RWPE1 (cell line): ENCODE measurements at regions not wholly inside any gene's neighbourhood (a gene's known extent, or its start where the extent isn't known, plus 50 kb on each side); places are given as distances from the start of the nearest gene placed in this dataset.

Experiments
- CTCF ChIA-PET: fragments of 350-600 bp; sonication (Branson Sonifier 250); formaldehyde crosslinking; extraction: SDS; loops from one replicate; lab custom pipeline; 2021; lab: Yijun Ruan, JAX
- POLR2A ChIA-PET: fragments of 400-600 bp; formaldehyde crosslinking; extraction: SDS; loops from one replicate; lab custom pipeline; 2020; ENCODE audit warnings: antibody characterized with exemption; ENCODE audit not compliant: low non-redundant PET; lab: Yijun Ruan, JAX
- DNase-seq: peaks from one replicate; pipeline ENCODE4 v3.0.0; 2012; ENCODE audit warnings: low spot score
- H3K27ac ChIP-seq: fragments of 450-650 bp; 2 replicates; pipeline ENCODE4 v1.5.1; 2017
- CTCF ChIP-seq: fragments of 450-650 bp; conservative IDR thresholded peaks from 2 replicates; pipeline ENCODE4 v1.5.1; 2017; ENCODE audit warnings: low read depth, mild to moderate bottlenecking

GRCh38 chr1:203968761-203969160 is 104.2 kb upstream of the SOX13 start:
- DNase-seq: no peak
- no peak for TF ChIP-seq CTCF
- POLR2A ChIA-PET: no interaction called here
- CTCF ChIA-PET: no interaction called here
- H3K27ac ChIP-seq: no peak overlapping the region

GRCh38 chr1:203969846-203970245 is 103.1 kb upstream of the SOX13 start:
- POLR2A ChIA-PET: no interaction called here
- H3K27ac ChIP-seq: no peak overlapping the region
- CTCF ChIA-PET: no interaction called here
- DNase-seq: no peak
- TF ChIP-seq CTCF: no peak

- no peak for DNase-seq
- H3K27ac ChIP-seq: no peak overlapping the region
Measured at GRCh38 chr1:203985044-203985443, 87.9 kb upstream of the SOX13 start.

GRCh38 chr1:203985676-203986075 is 87.2 kb upstream of the SOX13 start:
- TF ChIP-seq CTCF: no peak
- DNase-seq: no peak
- POLR2A ChIA-PET: no interaction called here
- H3K27ac ChIP-seq: no peak overlapping the region
- CTCF ChIA-PET: interaction anchor here (0.6 kb wide), 1 partner anchor 342 kb away, joined by 6 read pairs; no protein-coding TSS in a partner anchor

More at GRCh38 chr1:203985044-203985443, 87.9 kb upstream of the SOX13 start:
- no peak for TF ChIP-seq CTCF
- CTCF ChIA-PET: no interaction called here
- POLR2A ChIA-PET: no interaction called here

- no peak for DNase-seq
- ChIA-PET POLR2A (no interaction called here), CTCF (interaction anchor here (0.6 kb wide), 2 partner anchors 91 to 599 kb away, joined by 4 to 5 read pairs; no protein-coding TSS in a partner anchor)
- no peak overlapping the region for H3K27ac ChIP-seq
- TF ChIP-seq CTCF: no peak
Measured at GRCh38 chr1:203986887-203987461, 85.9 kb upstream of the SOX13 start.

GRCh38 chr1:203990118-203990517 is 82.8 kb upstream of the SOX13 start:
- ChIA-PET CTCF (no interaction called here), POLR2A (no interaction called here)
- DNase-seq: peak; percentile 29
- TF ChIP-seq CTCF: no peak
- no peak overlapping the region for H3K27ac ChIP-seq
